GM21381 (cell line): ENCODE measurements at regions not wholly inside any gene's neighbourhood (a gene's known extent, or its start where the extent isn't known, plus 50 kb on each side); places are given as distances from the start of the nearest gene placed in this dataset.

ENCODE experiments used
- ATAC-seq: cut with Tn5 transposase; IDR thresholded peaks from one replicate; pipeline ENCODE4 v1.9.1; 2021; ENCODE audit warnings: mild to moderate bottlenecking, moderate library complexity; ENCODE audit not compliant: unreplicated experiment

- no peak for ATAC-seq
These were observed 170.4 kb downstream of the KCNE4 start for GRCh38 chr2:223222397-223222796.

DNA sequence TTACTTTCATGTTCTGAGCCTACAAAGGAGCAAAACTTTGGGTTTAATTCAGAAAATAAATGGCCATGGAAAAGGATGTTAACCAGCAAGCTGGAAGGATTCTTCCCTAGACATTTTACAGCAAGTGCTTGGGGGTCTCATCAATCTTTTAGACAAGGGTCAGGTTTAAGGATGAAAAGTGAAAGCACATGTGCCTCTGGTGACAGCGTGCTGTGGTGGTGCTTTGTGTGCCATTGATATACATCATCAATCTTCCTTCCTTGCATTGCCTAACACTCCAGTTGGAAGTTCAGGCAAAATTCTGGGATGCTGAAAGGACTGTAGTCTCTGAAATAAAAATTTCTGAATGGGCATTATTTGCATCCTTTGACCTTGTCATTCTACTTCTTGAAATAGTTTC lies 171.2 kb downstream of the KCNE4 start:
- no peak for ATAC-seq

- no peak for ATAC-seq
These were observed 173.3 kb downstream of the KCNE4 start for GRCh38 chr2:223225266-223225665.

DNA sequence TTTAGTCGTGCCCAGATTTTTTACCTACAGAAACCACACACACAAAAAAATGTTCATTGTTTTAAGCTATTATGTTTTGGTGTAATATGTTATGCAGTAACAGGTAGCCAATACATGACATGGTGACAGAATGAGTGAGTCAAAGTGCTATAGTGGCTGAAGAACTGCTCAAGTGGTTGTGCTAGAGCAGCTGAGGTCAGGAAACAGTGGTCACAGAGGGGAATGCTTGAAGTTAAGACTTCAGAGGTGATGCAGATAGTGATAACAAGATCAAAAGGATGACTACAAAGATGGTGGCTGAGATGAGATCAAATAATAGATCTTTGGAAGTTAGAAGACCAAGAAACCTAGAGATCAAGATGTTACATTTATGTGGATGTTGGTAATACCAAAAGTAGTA lies 174.3 kb downstream of the KCNE4 start:
- ATAC-seq, result no peak

GRCh38 chr2:223227338-223227737 lies 175.3 kb downstream of the KCNE4 start:
- ATAC-seq, result no peak

GRCh38 chr2:223228871-223229270 lies 176.9 kb downstream of the KCNE4 start:
- ATAC-seq, result no peak

DNA sequence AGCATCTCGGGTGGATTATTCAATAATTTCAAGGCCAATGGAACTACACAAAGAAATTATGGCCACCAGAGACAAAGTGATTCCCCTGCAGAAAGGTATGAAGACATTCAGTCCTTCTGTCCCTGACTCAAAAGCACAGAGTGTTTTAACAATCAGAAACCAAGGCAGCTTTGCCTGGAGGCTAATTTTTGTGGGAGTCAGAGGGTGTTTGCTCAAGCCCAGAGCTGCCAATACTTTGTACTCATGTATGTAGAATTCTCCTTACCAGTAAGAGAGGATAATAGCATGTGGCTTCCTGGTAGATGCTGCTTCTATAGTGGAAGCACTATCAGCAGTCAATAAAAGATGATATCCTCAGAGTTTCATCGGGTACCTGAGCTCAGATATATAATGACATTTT lies 178.4 kb downstream of the KCNE4 start:
- ATAC-seq, result no peak

DNA sequence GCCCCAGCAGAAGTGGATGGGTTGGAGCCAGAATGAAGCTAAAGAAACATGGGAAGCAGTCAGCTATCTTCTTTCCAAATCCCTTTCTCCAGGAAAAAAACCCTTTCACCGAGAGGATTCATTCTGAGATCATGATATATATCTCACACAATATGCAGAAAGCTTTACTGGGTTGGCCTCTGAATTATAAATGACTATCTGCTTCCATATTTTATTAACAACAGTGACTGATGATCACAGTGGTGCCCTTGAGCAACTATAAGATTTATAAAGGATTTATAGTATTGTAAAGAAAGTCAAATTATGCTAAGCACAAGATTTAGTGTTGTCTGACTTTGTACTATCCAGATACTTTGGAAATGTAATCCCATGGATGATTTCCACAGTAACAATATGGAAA lies 180.3 kb downstream of the KCNE4 start:
- ATAC-seq, result no peak

GRCh38 chr2:223232896-223233295 lies 180.9 kb downstream of the KCNE4 start:
- no peak for ATAC-seq

DNA sequence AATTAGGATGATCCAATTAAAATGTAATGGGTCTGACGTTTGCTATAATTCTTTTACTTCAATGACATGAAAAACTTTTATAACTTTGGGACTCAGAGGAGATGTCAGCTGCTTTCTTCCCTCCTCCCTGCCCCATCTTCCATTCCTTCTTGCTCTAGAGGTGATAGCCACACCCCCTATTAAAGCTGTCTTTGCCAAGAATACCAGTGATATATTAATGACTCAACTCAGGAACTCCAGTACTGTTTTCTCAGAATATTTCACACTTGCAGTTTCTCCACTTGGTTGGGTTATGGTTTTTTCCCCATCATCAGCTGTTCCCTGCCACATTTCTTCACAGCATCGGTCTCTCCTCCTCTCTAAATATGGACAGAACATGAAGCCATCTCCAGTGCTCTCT lies 184.0 kb downstream of the KCNE4 start:
- no peak for ATAC-seq

- no peak for ATAC-seq
These were observed 186.3 kb downstream of the KCNE4 start for GRCh38 chr2:223238301-223238700.

- no peak for ATAC-seq
These were observed 191.2 kb downstream of the KCNE4 start for GRCh38 chr2:223243233-223243632.

DNA sequence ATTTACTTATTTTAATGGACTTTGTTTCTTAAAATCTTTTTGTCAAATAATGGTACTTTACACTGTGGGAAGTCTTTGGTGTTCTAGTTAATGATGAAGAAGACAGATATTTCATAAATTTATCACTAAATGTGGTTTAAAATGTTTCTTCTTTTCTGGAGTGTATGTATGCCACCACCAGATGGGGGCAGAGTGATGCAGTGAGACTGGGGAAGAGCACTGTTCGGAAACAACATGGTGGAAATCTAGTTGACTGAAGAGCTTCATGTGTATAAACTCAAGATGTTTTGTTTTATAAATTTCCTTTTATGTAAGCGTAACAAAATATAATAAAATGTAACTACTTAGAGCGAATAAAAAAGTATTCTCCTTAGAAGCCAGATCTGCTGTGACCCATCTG lies 195.1 kb downstream of the KCNE4 start:
- no peak for ATAC-seq

GRCh38 chr2:223251656-223252229 lies 199.8 kb downstream of the KCNE4 start:
- no peak for ATAC-seq

GRCh38 chr2:223260681-223261080 lies 208.7 kb downstream of the KCNE4 start:
- no peak for ATAC-seq

- ATAC-seq, result no peak
These were observed 211.0 kb downstream of the KCNE4 start for GRCh38 chr2:223262946-223263345.

DNA sequence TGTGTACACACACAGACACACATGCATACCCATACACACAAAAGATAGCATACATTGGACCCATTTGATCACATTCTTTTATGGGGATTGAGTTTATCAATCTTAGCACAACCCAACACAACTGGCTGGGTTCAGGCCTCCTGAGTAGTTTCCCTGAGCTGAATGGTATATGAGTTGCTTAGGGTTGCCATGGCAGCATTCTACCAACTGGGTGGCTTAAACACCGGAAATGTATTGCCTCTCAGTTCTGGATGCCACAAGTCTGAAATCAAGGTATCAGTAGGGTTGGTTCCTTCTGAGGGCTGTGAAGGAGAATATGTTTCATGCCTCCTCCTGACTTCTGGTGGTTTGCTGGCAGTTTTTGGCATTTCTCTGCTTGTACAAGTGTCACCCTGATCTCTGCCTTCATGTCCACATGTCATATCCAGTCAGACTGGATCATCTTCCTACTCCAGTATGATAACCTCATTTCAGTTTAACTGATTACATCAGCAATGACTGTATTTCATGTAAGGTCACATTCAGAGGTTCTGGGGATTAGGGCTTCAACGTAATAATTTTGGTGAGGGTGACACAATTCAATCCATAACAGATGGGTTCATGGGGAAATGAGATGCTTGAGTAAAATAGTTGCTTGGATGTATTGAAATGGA lies 212.7 kb downstream of the KCNE4 start:
- ATAC-seq, result no peak

GRCh38 chr2:223267160-223267951 lies 215.4 kb downstream of the KCNE4 start:
- no peak for ATAC-seq

DNA sequence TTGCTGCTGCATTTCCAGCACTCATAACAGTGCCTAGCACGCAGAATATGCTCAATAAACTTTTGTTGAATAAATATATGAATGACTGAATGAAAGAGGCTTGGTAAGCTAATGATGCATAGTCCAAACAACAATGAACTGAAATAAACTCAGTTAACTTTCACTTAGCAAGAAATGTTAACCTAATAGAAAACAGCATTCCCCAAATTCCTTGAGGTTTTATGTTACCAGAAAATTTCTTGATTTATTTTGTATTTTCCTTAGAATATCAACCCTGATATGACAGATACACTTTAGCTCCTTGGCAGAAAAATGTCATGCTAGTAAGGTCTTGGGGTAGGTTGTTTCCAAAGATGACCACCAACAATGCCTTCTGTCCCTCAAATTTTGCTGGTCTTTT lies 217.4 kb downstream of the KCNE4 start:
- no peak for ATAC-seq

DNA sequence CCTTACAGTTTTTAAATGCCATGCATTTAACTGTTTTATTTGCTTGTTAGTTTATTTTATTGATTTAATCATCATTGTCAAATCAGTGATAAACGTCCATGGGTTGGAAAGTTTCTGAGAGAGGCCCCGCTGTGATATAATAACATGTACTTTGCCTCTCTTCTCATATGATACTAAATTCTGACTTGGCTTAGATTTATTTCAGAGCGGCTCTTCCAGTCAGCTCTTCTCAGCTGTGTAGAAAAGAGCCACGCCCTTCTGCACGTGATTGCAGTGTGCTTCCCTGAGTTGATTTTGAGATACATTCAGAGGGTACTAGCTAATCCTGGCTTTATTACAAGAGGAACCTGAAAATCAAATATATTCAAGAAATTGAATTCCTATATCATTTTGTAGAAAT lies 218.6 kb downstream of the KCNE4 start:
- ATAC-seq, result no peak

GRCh38 chr2:223273995-223274394 lies 222.0 kb downstream of the KCNE4 start:
- no peak for ATAC-seq

GRCh38 chr2:223282221-223282620 lies 230.2 kb downstream of the KCNE4 start:
- no peak for ATAC-seq
